K562 (cell line): ENCODE measurements at regions not wholly inside any gene's neighbourhood (a gene's known extent, or its start where the extent isn't known, plus 50 kb on each side); places are given as distances from the start of the nearest gene placed in this dataset.

ENCODE experiments used
- NFYB ChIP-seq: IDR thresholded peaks from 2 replicates; pipeline ENCODE4 v1.6.1; 2011; ENCODE audit warnings: mild to moderate bottlenecking, moderate library complexity; ENCODE audit not compliant: insufficient read length; ENCODE audit errors: extremely low read depth
- TF ChIP-seq, protein P1 (sequence below), 3 experiments: IDR thresholded peaks in 2 of 3; conservative IDR thresholded peaks in 1 of 3; 2 replicates each; pipeline ENCODE4 v1.5.1; 2011 to 2012; ENCODE audit warnings: low read length in 3 of 3, mild to moderate bottlenecking in 3 of 3, control low read depth in 2 of 3, improper control_type of control experiment in 1 of 3, inconsistent platforms in 1 of 3, low read depth in 1 of 3, mixed read lengths in 1 of 3, moderate library complexity in 1 of 3; ENCODE audit not compliant: insufficient read depth in 2 of 3

DNA sequence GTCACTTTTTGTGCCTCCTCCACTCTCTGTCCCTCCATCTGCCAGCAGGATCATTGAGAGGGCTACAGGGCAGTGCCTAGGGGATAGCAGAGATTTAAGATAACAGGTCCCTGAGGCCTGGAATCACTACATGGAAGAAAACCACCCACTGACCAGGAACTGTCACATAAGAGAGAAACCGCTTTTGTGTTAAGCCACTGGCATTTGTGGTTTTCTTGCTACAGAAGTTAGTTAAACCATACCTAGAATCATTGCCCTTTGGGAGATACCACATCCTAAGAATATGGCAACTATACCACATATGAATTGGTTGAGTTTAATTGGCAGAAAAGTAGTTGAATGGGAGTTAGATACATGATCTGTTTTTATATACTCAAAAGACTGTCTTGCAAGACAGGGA is 112.8 kb upstream of the LPP start:
- TF ChIP-seq, protein P1, sequence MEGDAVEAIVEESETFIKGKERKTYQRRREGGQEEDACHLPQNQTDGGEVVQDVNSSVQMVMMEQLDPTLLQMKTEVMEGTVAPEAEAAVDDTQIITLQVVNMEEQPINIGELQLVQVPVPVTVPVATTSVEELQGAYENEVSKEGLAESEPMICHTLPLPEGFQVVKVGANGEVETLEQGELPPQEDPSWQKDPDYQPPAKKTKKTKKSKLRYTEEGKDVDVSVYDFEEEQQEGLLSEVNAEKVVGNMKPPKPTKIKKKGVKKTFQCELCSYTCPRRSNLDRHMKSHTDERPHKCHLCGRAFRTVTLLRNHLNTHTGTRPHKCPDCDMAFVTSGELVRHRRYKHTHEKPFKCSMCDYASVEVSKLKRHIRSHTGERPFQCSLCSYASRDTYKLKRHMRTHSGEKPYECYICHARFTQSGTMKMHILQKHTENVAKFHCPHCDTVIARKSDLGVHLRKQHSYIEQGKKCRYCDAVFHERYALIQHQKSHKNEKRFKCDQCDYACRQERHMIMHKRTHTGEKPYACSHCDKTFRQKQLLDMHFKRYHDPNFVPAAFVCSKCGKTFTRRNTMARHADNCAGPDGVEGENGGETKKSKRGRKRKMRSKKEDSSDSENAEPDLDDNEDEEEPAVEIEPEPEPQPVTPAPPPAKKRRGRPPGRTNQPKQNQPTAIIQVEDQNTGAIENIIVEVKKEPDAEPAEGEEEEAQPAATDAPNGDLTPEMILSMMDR (IDR thresholded peaks at IDR 0.05 in 2 of 3, conservative IDR thresholded peaks at IDR 0.05 in 1 of 3; ENCODE audit: insufficient read depth in 2 of 3, low read depth in 1 of 3, low read length in 3 of 3), result no peak
- TF ChIP-seq NFYB, result no peak
